ENCODE measurements at regions not wholly inside any gene's neighbourhood (a gene's known extent, or its start where the extent isn't known, plus 50 kb on each side); places are given as distances from the start of the nearest gene placed in this dataset.

- Histone ChIP-seq H3K27ac (no peak overlapping the region), H3K4me3 (no peak overlapping the region), H3K4me1 (no peaks in the 10 kb centered on the region), H3K9me3 (no peaks in the 10 kb centered on the region), H3K36me3 (no peaks in the 10 kb centered on the region), H3K27me3 (peaks cover 6% of the 10 kb centered on the region)
- intact Hi-C loops (cut with DNase I): no loop called here
- no peak for TF ChIP-seq CTCF (IDR thresholded peaks at IDR 0.05)
- no peak for DNase-seq (ENCODE audit: low spot score in 2 of 2)
These were observed 506.8 kb downstream of the NPHP4 start for GRCh38 chr1:5485436-5485835.

DNA sequence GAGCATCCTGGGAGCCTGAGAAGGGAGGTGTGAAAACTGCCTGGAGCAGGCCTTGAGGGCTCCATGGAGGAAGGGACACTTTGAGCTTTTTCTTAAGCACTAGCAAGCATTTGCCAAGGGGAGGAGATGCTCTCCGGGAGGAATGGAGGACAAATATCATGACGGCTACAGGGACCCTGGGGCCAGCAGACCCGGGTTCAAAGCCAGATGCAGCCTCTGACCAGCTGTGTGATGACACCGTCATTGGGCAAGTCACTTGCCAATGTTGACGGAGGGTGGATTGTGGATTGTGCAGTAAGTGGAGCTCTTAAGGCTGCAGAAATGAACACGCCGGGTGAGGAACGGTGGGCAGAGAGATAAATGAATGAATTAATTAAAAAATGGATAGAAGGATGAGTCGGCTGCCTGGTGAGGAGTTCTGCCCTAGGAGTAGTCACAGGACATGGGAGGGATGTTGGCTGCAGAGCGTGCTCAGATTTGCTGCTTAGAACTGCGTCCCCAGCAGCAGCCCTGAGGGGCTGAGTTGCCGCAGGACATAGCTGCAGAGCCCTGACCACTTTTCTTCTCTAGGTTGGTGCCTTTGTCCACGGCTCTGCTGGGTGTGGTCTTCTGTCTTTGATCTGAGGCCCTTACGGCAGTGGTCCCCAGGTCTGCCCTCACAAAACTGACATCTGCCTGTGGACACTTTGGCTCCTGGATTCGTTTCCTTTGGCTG is 507.6 kb downstream of the NPHP4 start:
- peaks cover 6% of the 10 kb centered on the region for H3K27me3 ChIP-seq
- H3K4me3 ChIP-seq: no peak overlapping the region
- DNase-seq (ENCODE audit: low spot score in 2 of 2): no peak
- H3K27ac ChIP-seq: no peak overlapping the region
- H3K9me3 ChIP-seq: no peaks in the 10 kb centered on the region
- no peaks in the 10 kb centered on the region for H3K36me3 ChIP-seq
- intact Hi-C loops (cut with DNase I): no loop called here
- TF ChIP-seq CTCF (IDR thresholded peaks at IDR 0.05): no peak
- no peaks in the 10 kb centered on the region for H3K4me1 ChIP-seq

- Histone ChIP-seq H3K27me3 (peaks cover 6% of the 10 kb centered on the region), H3K9me3 (no peaks in the 10 kb centered on the region)
These were observed 510.3 kb downstream of the NPHP4 start for GRCh38 chr1:5481889-5482288.

GRCh38 chr1:5480906-5481305 is 511.3 kb downstream of the NPHP4 start:
- no peak for TF ChIP-seq CTCF (IDR thresholded peaks at IDR 0.05)
- no peak overlapping the region for H3K4me3 ChIP-seq
- H3K9me3 ChIP-seq: no peaks in the 10 kb centered on the region
- intact Hi-C loops (cut with DNase I): no loop called here
- peaks cover 6% of the 10 kb centered on the region for H3K27me3 ChIP-seq
- H3K36me3 ChIP-seq: no peaks in the 10 kb centered on the region
- no peaks in the 10 kb centered on the region for H3K4me1 ChIP-seq
- no peak for DNase-seq (ENCODE audit: low spot score in 2 of 2)
- no peak overlapping the region for H3K27ac ChIP-seq

More at GRCh38 chr1:5481889-5482288, 510.3 kb downstream of the NPHP4 start:
- no peak for TF ChIP-seq CTCF (IDR thresholded peaks at IDR 0.05)
- Histone ChIP-seq H3K4me1 (no peaks in the 10 kb centered on the region), H3K36me3 (no peaks in the 10 kb centered on the region), H3K27ac (no peak overlapping the region), H3K4me3 (no peak overlapping the region)
- DNase-seq (ENCODE audit: low spot score in 2 of 2): no peak
- intact Hi-C loops (cut with DNase I): no loop called here

DNA sequence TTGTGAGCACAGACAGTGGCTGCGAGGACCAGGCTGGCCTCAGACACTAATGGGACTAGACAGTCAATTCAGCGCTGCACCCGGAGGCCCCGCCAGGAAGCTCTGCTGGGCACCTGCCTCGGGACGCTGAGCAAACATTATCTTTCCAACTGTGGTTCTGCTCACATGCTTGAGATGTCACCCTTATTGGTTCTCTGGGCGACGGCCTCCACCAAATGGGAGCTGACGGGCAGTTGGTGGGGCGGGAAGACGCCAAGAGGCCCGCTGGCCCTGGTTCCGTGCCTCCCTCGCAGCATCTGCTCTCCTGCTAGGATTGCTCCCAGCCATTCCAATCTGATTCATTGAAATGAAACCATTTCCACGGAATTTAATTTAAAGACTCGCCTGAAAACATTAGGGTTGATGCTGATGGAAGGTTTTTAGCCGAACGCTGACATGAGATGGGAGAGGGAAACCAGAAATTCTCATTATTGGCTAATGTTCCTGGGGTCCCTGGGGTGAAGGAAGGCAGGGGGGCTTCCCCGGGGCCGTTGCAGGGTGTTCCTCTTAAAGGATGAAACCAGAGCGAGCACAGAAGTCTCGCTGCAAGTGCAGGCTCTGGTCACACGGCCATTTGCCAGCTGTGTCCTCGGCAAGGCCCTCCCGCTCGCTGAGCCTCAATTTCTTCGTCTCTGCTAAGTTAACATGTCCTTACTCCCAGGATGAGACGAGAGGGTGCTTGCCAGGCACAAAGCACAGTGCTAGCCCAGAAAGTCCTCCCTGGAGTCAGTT is 512.2 kb downstream of the NPHP4 start:
- intact Hi-C loops (cut with DNase I): no loop called here
- TF ChIP-seq CTCF (IDR thresholded peaks at IDR 0.05): no peak
- DNase-seq (ENCODE audit: low spot score in 2 of 2): no peak
- Histone ChIP-seq H3K4me1 (no peaks in the 10 kb centered on the region), H3K27ac (no peak overlapping the region), H3K9me3 (no peaks in the 10 kb centered on the region), H3K36me3 (no peaks in the 10 kb centered on the region), H3K4me3 (no peak overlapping the region), H3K27me3 (no peaks in the 10 kb centered on the region)
